ENCODE measurements at regions not wholly inside any gene's neighbourhood (a gene's known extent, or its start where the extent isn't known, plus 50 kb on each side); places are given as distances from the start of the nearest gene placed in this dataset.

DNA sequence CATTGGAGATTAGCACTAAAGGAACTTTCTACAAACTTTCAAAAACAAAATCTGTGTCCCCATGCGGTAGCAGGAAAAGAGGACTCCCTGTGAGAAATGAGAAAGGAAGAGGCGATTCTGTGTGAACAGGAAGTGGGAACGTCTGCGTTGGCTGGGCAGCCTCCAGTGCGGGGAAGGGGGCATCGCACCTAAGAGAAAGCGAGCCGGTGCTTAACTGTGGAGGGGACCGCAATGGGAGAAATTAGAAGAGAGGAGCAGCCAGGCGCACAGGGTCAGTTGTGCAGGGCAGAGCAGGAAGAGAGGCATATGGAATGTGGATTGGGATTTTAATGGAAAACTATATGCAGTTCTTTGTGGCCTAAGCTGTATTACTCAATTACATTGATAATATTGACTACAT is 77.4 kb upstream of the DOCK9 start:
- no peak for DNase-seq (ENCODE audit: low spot score)

DNA sequence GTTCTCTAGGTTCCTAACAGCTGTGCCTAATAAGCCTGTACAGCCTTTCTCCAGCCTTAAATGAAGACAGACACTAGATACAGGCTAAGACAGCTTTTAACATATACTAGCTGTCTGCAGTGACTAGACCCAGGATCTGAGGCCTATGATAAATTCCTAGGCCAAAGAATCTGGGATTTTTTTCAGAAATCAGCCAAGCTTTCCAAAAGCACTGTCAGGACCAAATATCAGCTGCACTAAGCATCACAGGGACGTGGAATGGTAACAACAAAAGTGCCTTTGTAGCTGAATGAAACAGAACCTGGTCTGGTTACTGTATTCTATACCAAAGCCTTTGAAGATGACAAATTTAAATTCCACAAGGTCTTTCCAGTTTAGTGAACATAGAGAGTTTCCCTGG is 77.9 kb upstream of the DOCK9 start:
- DNase-seq (ENCODE audit: low spot score) = no peak

DNA sequence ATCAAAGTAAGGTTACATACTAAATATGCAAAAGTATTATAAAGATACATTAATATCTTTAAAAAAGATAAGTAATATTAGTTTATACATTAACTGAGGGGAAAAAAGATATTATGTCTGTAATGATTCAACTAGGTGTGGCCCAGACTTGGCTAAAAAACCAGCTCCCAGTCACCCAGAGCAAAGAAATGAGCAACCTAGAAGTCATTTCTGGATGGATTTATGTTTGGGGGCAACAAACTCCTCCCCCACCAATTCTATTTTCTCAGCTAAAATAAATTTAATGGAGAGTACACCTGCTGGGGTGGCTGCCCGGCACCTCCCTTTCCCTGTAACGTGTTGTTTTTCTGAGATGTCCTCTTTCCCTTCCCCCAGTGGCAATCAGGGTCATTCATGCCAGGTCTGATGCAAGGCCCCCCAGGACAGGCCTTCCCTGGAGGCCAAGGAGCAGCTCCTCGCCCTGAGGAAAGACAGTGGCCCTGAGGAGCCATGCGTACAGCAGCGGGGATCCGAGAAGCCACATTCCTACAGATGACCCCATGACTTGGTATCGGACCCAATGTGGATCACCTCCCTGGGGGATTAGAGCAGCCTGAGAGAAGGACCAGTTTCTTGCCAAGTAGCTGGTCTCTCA is 78.6 kb upstream of the DOCK9 start:
- no peak for DNase-seq (ENCODE audit: low spot score)

DNA sequence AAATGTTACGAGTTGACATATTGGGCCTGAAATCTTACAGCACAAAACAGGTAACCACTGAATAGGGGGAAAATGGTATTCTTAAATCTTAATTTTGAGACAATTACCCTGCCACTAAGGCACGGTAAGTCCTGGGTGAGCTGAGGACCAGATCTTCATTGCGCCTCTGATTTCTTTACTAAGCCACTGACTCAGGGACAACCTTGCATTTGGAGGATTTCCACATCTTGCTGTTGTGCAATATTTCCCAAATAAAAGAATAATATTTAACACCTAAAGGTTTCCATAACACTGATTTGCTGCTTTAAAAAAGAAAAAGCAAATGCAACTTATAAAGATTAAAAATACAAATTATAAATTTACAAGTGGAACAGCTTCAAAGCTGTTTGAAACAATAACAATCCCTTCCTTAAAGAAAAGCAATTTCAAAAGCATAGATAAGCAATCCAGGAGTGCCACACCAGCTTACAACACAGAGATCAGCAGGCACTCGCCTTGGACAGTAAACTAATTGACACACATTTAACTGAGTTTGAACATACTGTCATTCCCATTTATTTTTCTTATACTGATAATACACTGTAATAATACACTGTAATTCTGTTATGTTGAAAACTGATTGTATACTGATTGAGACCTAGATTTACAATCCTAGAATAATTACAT is 79.6 kb upstream of the DOCK9 start:
- DNase-seq (ENCODE audit: low spot score) = no peak

DNA sequence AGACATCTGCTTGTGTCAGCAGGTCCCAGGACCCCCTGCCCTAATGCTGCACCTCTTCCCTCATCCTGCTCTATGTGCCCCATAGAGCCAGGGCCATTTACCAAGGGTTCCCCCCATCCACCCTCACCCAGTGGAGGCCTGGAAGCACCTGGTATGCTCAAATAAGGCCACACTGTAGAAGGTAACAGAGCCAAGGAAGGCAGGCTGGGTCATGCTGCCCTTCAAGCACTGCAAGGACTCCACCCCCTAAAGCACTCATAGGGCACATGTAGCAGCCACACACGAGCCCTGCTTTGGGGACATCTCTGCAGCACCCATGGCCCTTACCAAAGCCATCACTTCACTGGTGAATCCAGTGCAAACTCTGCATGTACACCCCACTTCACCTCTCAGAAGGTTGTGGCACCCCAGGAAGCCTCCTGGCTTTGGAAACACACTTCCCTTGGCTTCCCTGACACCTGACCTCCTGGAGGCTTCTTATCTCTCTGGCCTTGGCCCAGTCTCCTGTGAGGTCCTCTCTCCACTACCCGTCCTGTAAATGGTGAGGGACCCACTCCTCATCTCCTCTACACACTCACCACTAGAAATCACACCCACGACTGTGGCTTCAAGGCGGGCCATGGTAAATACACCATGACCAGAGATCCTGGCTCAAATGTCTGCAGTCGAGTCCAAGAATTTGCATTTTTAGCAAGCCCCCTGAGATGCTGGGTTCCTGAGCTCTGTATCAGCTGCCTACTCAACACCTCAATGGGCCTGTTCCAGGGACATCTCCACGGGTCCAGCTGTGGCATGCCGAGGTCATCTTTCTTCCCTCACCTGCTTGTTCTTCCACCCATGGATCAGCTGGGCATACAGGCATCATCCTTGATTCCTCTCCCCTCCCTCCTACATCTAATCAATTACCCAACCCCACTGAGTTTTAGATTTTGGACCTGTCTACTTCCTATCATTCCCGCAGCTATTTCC is 80.9 kb upstream of the DOCK9 start:
- DNase-seq (ENCODE audit: low spot score) = no peak

DNA sequence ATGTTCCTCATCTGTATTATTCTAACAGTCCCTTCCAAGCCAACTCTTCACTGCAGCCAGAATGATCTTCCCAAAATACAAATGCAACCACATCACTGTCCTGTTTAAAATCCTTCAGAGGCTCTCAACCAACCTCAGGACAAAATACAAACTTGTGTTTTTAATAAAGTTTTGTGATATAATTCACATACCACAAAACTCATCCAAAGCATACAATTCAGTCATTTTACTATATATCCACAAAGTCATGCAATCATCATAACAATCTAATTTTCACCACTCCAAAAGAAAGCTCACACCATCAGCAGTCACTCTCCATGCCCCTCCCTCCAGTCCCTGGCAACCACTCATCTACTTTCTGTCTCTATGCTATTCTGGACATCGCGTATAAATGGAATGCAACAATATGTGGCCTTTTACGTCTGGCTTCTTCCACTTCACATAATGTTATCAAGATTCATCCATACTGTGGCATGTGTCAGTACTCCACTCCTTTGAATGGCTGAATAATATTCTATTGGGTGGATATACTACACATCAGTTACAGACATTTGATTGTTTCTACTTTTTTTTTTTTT is 81.7 kb upstream of the DOCK9 start:
- DNase-seq (ENCODE audit: low spot score) = no peak

DNA sequence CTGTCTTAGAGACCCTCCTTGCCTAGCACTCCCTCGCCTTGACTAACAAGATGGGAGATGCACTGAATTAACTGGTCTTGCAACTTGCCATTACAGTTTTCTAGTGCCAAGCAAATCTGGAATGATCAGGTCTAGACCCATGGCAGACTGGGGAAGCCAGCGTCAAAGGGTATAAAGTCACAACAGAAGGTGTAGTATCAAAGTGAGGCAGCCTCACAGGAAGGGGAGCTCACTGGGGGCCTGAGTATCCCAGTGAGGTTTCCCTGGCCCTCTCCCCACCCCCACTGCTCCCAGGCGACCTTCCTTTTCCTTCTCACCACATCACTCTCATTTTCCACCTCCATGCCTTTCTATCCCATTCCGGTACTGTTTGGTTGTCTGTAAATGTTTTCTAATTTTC is 83.5 kb upstream of the DOCK9 start:
- no peak for DNase-seq (ENCODE audit: low spot score)

DNA sequence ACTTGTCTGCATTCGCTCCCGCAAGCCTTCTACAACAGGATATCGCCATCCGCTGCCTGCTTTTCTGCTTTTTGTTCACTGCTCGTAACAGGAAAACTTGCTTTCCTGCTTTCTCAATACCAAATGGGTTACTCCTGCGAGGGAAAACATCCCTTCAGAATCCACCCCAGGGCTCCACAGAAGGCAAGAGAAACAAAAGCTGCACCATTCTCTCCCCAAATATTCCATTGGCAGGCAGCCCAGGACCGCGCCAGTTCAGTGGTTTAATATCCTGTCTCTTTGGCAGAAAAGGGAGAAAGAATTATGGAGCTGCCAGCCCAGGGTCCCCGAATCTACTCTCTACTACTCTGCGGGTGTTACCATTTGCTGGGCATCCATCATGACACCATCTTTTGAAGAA is 84.7 kb upstream of the DOCK9 start:
- DNase-seq (ENCODE audit: low spot score) = no peak

DNA sequence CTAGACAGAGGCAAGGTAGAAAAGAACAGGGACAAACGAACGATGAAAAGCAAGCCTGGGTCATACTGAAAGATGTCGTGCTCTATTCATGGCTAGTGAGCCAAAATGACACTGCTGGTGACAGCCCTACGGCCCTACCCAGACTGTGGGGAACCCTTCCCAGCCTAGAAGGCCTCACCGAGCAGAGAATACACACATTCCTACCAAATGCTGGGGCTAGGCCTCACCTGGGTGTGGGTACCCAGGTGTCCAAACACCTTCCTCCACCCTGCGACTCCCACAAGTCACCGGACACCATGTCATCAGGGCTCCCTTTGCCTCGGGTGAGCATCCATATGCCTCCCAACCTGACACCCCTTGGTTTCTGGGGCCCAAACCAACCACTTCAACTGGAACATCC is 85.3 kb upstream of the DOCK9 start:
- DNase-seq (ENCODE audit: low spot score) = no peak

DNA sequence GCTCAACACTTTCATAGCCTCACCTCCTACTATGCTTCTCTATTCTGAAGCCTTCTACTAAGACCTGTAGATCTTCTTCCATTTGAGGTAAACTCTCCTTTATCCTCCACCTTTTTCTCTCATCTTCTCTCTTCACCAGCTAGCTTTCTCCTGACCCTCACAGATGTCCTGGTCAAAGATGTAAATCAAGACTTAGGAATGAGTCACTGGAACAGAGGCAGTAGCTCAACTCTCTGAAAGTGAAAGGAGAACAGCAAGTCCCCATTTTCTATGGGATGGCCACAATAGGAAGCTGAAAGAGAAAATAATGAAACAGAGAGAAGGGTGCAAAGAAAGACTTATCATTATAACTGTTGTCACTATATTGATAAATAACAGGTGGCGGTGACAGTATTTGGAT is 86.1 kb upstream of the DOCK9 start:
- DNase-seq (ENCODE audit: low spot score) = no peak

DNA sequence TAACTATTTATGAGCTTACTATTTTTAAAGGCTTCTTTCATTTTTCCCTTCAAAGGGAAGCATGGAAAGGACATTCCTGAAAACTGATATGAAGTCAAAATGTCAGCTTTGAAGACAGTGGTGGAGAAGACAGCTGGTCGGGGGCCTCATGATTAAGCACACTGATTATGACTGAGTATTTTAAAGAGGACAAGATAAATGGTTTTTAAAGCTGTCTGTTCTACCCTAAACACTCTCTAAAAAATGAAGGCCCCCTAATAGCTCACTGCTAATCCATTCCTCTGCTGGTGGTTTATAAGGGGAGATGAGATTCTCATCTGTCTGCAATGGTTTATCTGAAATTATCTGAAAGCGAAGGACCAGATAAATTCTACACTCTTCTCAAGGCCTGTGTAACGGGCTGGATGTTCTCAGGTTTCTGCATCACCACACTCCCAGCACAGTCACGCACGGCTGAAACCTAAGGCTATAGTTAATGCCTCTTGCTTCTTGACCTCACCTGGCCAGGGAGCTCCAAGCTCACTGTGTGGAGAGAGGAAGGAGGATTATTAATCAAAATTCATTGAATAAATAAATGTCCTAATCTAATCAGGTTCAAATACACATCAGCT is 86.9 kb upstream of the DOCK9 start:
- no peak for DNase-seq (ENCODE audit: low spot score)

DNA sequence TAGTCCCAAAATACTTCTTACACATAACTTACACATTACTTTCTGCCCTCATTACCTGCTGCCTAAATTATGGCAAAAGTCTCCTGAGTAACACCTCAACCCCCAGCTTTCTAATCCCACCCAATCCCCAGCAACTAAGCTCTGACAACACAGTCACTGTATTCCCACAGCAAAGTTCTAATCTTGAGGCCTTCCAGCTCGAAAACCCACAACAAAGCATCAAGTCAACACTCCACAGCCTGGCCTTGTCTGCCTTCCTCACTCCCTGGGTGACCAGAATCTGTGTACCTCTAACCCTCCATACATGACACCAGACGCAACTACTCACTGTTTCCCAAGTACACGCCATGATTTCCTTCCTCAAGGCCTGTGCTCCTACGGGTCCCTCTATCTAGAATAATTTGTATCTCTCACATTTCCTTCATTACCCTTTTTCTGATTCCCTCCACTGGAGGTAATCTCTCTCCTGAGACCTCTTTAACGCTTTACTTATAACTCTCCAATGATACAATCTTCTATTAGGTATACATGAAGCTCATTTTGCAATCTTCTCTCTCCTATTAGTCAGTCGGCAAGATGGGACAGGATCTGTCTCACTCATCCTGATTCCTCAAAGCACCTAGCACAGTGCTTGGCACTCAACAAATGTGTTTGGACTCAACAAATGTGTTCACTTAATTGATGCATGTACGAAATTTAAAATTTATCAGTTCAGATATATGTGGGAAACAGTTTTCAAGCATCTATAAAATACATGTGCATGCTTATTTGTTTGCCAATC is 87.6 kb upstream of the DOCK9 start:
- DNase-seq (ENCODE audit: low spot score) = no peak

DNA sequence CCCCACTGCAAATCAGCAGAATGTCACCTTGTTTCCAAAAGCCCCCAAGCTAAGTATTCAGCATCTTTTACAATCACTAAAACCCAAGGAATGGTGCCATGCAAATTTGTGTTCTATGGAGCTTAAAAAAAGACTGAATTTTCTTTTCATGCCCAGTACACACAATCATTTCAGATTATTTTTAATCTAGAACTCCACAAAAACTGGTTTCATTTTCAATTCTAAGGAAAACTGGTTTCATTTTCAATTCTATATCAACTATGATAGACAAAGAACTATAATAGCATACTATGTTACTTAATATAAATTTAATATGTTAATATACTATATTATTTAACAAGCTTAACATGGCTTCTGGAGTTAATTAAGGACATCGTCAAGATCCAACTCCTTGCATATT is 88.4 kb upstream of the DOCK9 start:
- no peak for DNase-seq (ENCODE audit: low spot score)

DNA sequence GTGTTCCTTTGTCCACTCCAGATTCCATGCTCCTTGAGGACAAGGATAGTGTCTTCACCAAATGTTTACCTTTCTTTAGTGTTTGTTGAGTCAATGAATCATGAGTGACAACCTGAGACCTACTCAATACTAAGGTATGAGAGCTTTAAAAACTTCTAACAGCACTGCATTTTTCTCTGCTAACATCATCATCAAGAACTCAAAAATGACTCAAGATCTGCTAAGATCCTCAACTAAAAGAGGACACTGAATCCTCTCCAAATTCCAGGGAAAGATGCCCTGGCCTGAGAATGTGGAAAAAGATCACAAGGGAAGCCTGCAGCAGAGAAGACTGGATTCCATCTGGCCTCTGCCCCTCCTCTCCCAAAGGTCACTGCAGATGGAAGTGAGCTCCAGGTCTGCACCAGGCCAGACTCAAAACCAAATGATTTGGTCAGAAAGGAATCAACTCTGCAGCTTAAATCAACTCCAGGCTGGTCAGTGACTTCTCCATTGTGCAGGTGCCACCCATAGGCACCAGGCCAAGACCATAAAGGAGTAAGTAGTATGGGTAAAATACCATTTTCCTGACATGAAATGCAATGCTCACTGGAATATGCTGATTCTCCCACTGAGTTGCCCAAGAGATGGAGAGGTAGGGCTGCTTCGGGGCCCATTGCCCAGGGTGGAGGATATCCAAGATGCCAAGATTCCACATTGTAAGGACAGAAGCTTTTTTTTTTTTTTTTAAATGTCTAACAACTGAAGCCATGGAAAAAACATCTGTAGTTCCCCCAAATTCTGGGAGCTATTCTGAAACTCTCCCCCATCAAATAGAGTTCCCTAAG is 89.5 kb upstream of the DOCK9 start:
- no peak for DNase-seq (ENCODE audit: low spot score)

DNA sequence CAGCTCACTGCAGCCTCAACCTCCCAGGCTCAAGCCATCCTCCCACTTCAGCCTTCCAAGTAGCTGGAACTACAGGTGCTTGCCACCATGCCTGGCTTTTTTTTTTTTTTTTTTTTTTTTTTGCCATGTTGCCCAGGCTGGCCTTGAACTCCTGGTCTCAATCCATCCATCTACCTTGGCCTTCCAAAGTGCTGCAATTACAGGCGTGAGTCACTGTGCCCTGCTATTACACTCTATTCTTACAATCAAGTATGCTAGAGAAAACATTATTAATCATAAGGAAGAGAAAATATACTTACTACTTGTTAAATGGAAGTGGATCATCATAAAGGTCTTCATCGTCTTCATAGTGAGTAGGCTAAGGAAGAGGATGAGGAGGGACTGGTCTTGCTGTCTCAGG is 93.3 kb upstream of the DOCK9 start:
- DNase-seq (ENCODE audit: low spot score) = no peak

DNA sequence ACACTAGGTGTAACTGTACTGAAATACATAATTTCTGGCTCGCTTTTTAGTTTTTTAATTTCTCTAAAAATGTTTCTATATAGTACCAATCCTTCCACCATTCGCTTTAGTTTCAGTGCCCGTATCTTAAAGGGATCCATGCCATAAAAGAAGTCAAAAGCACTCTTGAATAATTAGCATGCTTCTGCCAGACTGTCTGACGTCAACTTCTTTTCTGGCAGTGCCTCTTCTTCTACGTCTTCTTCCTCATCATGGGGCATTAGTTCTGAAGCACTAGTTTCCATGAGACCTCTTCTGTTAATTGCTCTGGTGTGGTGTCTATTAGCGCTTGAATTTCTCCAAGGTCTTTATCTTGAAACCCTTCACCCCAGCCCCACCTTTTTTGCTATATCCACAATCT is 93.8 kb upstream of the DOCK9 start:
- no peak for DNase-seq (ENCODE audit: low spot score)

DNA sequence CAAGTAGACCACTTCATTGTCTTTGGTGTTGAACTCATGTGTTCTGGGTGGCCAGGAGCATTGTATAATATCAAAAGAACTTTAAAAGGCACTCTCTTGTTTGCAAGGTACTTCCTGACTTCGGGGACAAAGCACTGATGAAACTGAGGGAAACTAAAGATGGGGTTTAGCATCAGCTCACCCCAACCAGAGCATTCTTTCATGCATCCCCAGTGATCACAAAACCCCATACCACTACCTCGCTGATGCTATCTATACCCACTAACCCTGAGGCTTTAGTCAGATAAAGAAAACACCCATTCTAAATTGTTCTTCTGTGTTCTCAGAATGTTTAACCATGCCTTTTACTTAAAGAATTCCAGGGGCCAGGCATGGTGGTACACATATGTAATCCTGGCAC is 94.5 kb upstream of the DOCK9 start:
- no peak for DNase-seq (ENCODE audit: low spot score)

DNA sequence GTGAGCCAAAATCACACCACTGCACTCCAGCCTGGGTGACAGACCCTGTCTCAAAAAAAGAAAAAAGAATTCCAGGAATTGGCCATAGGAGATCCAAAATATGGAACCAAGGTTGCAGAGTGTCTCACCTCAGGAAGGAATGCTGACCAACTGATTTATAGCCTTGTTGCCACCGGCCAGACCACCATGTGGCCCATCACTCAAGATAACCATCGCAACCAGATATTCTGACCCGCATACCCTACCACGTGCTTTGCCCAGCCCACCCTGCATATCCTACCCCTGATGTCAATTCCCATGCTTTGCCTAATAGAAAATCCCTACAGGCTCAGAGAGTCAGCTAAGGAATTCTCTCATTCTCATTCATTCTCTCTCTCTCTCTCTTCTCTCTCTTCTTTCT is 95.1 kb upstream of the DOCK9 start:
- no peak for DNase-seq (ENCODE audit: low spot score)

DNA sequence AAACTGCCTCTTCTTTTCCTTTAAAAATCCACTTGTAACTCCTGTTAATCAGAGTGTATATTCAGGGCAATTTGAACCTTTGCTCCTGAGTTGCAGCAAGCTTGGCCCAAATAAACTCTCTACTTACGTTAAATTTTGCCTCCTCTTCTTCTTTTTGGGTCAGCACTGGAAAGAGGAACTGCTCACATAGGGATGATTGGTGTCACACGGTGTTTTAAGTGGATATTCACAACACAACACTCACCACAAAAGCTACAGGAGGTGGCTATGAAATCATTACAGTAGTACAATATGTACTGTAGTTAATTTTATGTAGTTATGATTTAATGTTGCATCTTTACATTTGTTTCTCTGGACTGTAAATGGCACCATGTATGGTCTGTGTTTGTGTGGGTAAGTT is 96.8 kb upstream of the DOCK9 start:
- no peak for DNase-seq (ENCODE audit: low spot score)

All from left forelimb (tissue), 1 donor.